ENCODE measurements at regions not wholly inside any gene's neighbourhood (a gene's known extent, or its start where the extent isn't known, plus 50 kb on each side); places are given as distances from the start of the nearest gene placed in this dataset.

DNA sequence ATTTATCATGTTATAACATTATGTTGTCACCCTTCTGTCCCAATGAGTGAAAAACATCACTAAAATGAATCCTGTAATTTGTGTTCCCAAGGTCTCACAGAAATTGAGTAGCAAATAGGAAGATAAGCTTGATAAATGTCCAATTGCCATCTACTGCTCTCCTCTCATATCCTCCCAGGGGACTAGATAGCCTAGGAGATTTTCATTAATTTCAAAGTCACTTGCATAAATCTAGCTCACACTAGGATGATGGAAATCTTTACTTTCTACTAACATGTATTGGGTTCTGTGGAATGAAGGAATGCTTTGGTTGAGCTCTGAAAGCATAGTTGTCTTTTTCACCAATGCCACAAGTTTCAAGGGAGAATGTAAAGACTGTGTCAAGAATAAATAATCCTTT is 605.5 kb upstream of the CDH7 start:
- no peaks in the 10 kb centered on the region for H3K9me3 ChIP-seq
- DNase-seq (no peak), ATAC-seq (no peak)
- TF ChIP-seq, protein P1, sequence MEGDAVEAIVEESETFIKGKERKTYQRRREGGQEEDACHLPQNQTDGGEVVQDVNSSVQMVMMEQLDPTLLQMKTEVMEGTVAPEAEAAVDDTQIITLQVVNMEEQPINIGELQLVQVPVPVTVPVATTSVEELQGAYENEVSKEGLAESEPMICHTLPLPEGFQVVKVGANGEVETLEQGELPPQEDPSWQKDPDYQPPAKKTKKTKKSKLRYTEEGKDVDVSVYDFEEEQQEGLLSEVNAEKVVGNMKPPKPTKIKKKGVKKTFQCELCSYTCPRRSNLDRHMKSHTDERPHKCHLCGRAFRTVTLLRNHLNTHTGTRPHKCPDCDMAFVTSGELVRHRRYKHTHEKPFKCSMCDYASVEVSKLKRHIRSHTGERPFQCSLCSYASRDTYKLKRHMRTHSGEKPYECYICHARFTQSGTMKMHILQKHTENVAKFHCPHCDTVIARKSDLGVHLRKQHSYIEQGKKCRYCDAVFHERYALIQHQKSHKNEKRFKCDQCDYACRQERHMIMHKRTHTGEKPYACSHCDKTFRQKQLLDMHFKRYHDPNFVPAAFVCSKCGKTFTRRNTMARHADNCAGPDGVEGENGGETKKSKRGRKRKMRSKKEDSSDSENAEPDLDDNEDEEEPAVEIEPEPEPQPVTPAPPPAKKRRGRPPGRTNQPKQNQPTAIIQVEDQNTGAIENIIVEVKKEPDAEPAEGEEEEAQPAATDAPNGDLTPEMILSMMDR (IDR thresholded peaks at IDR 0.05): no peak
- TF ChIP-seq POLR2A (IDR thresholded peaks at IDR 0.05): no peak
- H3K4me3 ChIP-seq: no peak overlapping the region
- no peak overlapping the region for H3K27ac ChIP-seq
- intact Hi-C loops (cut with DNase I): no loop called here
- H3K36me3 ChIP-seq (replicated peaks in 1 of 2; ENCODE audit: insufficient read depth in 1 of 2, low read depth in 2 of 2): no peaks in the 10 kb centered on the region
- H3K27me3 ChIP-seq: no peaks in the 10 kb centered on the region
- H3K4me1 ChIP-seq: no peaks in the 10 kb centered on the region

DNA sequence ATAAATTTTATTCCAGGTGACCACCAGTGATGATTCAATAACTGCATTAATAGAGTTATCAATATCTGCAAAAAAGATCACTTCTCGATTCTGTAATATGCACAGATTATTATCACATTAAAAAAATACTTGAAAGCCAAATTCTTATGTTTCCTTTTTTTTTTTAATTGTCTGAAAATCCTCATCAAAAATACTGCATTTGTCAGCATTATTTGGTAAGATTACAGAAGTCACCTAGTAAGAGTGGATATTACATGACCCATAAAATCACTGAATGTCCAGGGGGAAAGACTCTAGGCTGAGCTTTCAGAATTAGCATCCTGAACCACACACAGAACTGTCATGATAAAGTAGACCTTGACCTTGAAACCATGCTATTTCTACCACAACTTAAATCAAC is 617.2 kb upstream of the CDH7 start:
- 69 to 84% methylated on average over 1 of the region's 1 CpG for WGBS, 2 donors
- no peak for TF ChIP-seq POLR2A (IDR thresholded peaks at IDR 0.05)
- TF ChIP-seq, protein P1 (IDR thresholded peaks at IDR 0.05): no peak
- DNase-seq: no peak

DNA sequence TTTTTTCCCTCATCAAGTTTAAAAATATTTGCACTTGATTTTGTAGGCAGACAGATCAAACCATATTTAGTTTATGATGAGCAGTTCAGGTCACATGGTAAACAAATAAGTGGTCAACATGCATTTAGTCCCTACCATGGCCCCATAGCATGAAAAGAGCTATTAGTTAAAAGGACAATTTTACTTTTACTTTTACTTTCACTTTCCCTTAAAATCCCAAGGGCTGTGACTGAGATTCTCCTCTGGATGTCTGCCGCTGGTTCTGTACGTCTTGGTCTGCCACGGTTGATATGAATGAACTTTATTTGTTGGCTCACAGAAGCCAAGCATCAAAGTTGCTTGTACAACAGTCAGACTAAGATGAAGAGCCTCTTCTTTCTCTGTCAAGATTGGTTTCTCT is 626.2 kb upstream of the CDH7 start:
- H3K36me3 ChIP-seq (replicated peaks in 1 of 2; ENCODE audit: insufficient read depth in 1 of 2, low read depth in 2 of 2): no peaks in the 10 kb centered on the region
- H3K27ac ChIP-seq: no peak overlapping the region
- intact Hi-C loops (cut with DNase I): no loop called here
- no peak for ATAC-seq
- no peak for DNase-seq
- H3K4me1 ChIP-seq: no peaks in the 10 kb centered on the region
- H3K27me3 ChIP-seq: no peaks in the 10 kb centered on the region
- H3K9me3 ChIP-seq: peaks cover 0 to 12% (median 0%) of the 10 kb centered on the region in 3 donors
- 62 to 78% methylated on average over 3 of the region's 3 CpGs for WGBS, 2 donors
- no peak for TF ChIP-seq POLR2A (IDR thresholded peaks at IDR 0.05)
- TF ChIP-seq, protein P1 (IDR thresholded peaks at IDR 0.05): no peak
- H3K4me3 ChIP-seq: no peak overlapping the region

More for the DNA sequence above, 617.2 kb upstream of the CDH7 start:
- no peak for ATAC-seq
- no peaks in the 10 kb centered on the region for H3K9me3 ChIP-seq
- H3K27ac ChIP-seq: no peak overlapping the region
- no peaks in the 10 kb centered on the region for H3K4me1 ChIP-seq
- H3K36me3 ChIP-seq (replicated peaks in 1 of 2; ENCODE audit: insufficient read depth in 1 of 2, low read depth in 2 of 2): no peaks in the 10 kb centered on the region
- intact Hi-C loops (cut with DNase I): no loop called here
- no peak overlapping the region for H3K4me3 ChIP-seq
- no peaks in the 10 kb centered on the region for H3K27me3 ChIP-seq

DNA sequence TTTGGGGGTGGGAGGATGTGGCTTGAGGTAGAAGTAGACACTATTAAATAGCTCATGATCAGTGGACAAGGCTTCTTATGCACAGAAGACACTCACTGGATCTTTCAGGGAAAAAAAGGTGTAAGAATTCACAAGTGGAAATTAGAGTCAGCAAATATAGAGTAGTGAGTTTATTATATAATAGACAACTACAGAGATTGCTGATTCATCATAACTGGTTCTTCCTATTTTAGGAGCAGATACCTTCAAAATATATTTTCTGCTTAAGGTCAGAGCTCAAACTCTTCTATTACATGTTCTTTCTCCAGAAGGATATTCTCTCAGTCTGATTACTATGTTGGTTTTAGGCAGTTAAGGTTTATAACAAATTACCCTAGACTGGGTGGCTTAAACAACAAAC is 646.9 kb upstream of the CDH7 start:
- TF ChIP-seq, protein P1 (IDR thresholded peaks at IDR 0.05): no peak
- no peak for TF ChIP-seq POLR2A (IDR thresholded peaks at IDR 0.05)
- Histone ChIP-seq H3K27me3 (no peaks in the 10 kb centered on the region), H3K36me3 (replicated peaks in 1 of 2; ENCODE audit: insufficient read depth in 1 of 2, low read depth in 2 of 2) (no peaks in the 10 kb centered on the region), H3K27ac (no peak overlapping the region), H3K4me1 (no peaks in the 10 kb centered on the region), H3K9me3 (no peaks in the 10 kb centered on the region), H3K4me3 (no peak overlapping the region)
- ATAC-seq: no peak
- intact Hi-C loops (cut with DNase I): no loop called here
- DNase-seq: no peak

DNA sequence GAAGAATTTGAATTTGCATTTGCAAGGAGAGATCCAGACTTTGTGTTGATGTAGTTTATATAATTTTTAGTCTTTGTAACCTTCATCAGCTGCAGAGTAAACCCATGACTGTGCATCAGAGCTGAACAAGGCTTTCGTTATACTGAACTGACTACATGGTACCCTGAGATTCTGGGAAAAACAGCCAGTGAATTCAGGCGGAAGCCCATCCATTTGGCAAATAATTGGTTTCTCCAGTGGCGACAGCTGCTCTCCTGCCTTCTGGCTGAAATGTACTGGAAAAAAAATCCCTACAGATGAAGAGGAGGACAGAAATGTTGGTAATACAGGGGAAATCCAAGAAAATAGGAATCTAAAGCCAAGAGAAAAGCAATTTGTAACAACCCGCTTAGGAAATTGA is 657.5 kb upstream of the CDH7 start:
- Histone ChIP-seq H3K4me1 (no peaks in the 10 kb centered on the region), H3K27me3 (no peaks in the 10 kb centered on the region), H3K27ac (no peak overlapping the region), H3K36me3 (replicated peaks in 1 of 2; ENCODE audit: insufficient read depth in 1 of 2, low read depth in 2 of 2) (no peaks in the 10 kb centered on the region), H3K4me3 (no peak overlapping the region), H3K9me3 (no peaks in the 10 kb centered on the region)
- DNase-seq: no peak
- TF ChIP-seq, protein P1 (IDR thresholded peaks at IDR 0.05): no peak
- TF ChIP-seq POLR2A (IDR thresholded peaks at IDR 0.05): no peak
- WGBS, 2 donors: 74 to 80% methylated on average over 4 of the region's 4 CpGs
- ATAC-seq: no peak
- intact Hi-C loops (cut with DNase I): no loop called here

All from body of pancreas (tissue), 4 donors.